Liver (tissue), 8 donors: ENCODE measurements at regions not wholly inside any gene's neighbourhood (a gene's known extent, or its start where the extent isn't known, plus 50 kb on each side); places are given as distances from the start of the nearest gene placed in this dataset.

Source experiments
- DNase-seq: peaks from one replicate; pipeline ENCODE4 v3.0.0-alpha.2; 2017; ENCODE audit warnings: low spot score
- H3K27ac ChIP-seq, 2 donors: one replicate each; pipeline ENCODE4 v1.7.0; 2013; ENCODE audit warnings: inconsistent platforms in 2 of 2, low read length in 2 of 2, control low read depth in 1 of 2, low read depth in 1 of 2, mild to moderate bottlenecking in 1 of 2
- H3K27me3 ChIP-seq, 4 donors: one replicate each; pipeline versions ENCODE4 v1.6.1 to v1.7.0; 2013; ENCODE audit warnings: low read length in 3 of 4, inconsistent platforms in 1 of 4, mild to moderate bottlenecking in 1 of 4, moderate library complexity in 1 of 4; ENCODE audit not compliant: control insufficient read depth in 4 of 4, insufficient read depth in 4 of 4
- H3K36me3 ChIP-seq, 4 donors: one replicate each; pipeline versions ENCODE4 v1.6.1 to v1.7.0; 2013; ENCODE audit warnings: low read length in 3 of 4, mild to moderate bottlenecking in 3 of 4, low read depth in 1 of 4, moderate library complexity in 1 of 4; ENCODE audit not compliant: control insufficient read depth in 4 of 4, insufficient read depth in 3 of 4
- H3K4me1 ChIP-seq, 4 donors: one replicate each; pipeline versions ENCODE4 v1.6.1 to v1.7.0; 2013; ENCODE audit warnings: low read length in 3 of 4, mild to moderate bottlenecking in 3 of 4, moderate library complexity in 1 of 4; ENCODE audit not compliant: control insufficient read depth in 4 of 4, insufficient read depth in 4 of 4
- H3K4me3 ChIP-seq, 3 donors: one replicate each; pipeline versions ENCODE4 v1.6.1 to v1.7.0; 2013; ENCODE audit warnings: low read length in 3 of 3, control low read depth in 1 of 3, low read depth in 1 of 3, mild to moderate bottlenecking in 1 of 3
- H3K9ac ChIP-seq, 2 donors: one replicate each; pipeline ENCODE4 v1.7.0; 2013; ENCODE audit warnings: low read length in 2 of 2, mild to moderate bottlenecking in 2 of 2, moderate library complexity in 2 of 2, control low read depth in 1 of 2, low read depth in 1 of 2
- H3K9me3 ChIP-seq, 4 donors: one replicate each; pipeline versions ENCODE4 v1.6.1 to v1.7.0; 2013; ENCODE audit warnings: low read length in 3 of 4; ENCODE audit not compliant: control insufficient read depth in 4 of 4
- ATF3 ChIP-seq: IDR thresholded peaks from 2 replicates; pipeline ENCODE4 v1.6.1; 2016; ENCODE audit warnings: antibody characterized with exemption
- CTCF ChIP-seq: fragments of 150-350 bp; IDR thresholded peaks from 2 replicates; pipeline ENCODE4 v1.5.1; 2017; ENCODE audit warnings: improper control_type of control experiment, low read depth, low read length; ENCODE audit not compliant: missing input control
- FOXA1 ChIP-seq: IDR thresholded peaks from 2 replicates; pipeline ENCODE4 v1.6.1; 2016; ENCODE audit warnings: antibody characterized with exemption
- FOXA2 ChIP-seq: IDR thresholded peaks from 2 replicates; pipeline ENCODE4 v1.6.1; 2016; ENCODE audit warnings: antibody characterized with exemption
- GABPA ChIP-seq, 2 donors: IDR thresholded peaks in 1 of 2; conservative IDR thresholded peaks in 1 of 2; 2 replicates each; pipeline ENCODE4 v1.6.1; 2016; ENCODE audit warnings: antibody characterized with exemption in 2 of 2, mild to moderate bottlenecking in 1 of 2, moderate library complexity in 1 of 2
- HNF4A ChIP-seq, 2 donors: conservative IDR thresholded peaks; 2 replicates each; pipeline ENCODE4 v1.6.1; 2016; ENCODE audit warnings: antibody characterized with exemption in 2 of 2, mild to moderate bottlenecking in 2 of 2
- HNF4G ChIP-seq: IDR thresholded peaks from 2 replicates; pipeline ENCODE4 v1.6.1; 2016; ENCODE audit warnings: antibody characterized with exemption
- JUND ChIP-seq, 2 donors: IDR thresholded peaks; 2 replicates each; pipeline ENCODE4 v1.6.1; 2016; ENCODE audit warnings: antibody characterized with exemption in 2 of 2
- NR2F2 ChIP-seq: IDR thresholded peaks from 2 replicates; pipeline ENCODE4 v1.6.1; 2016; ENCODE audit warnings: antibody characterized with exemption
- RAD21 ChIP-seq, 2 donors: IDR thresholded peaks; 2 replicates each; pipeline ENCODE4 v1.6.1; 2016; ENCODE audit warnings: antibody characterized with exemption in 2 of 2, mild to moderate bottlenecking in 2 of 2
- REST ChIP-seq: IDR thresholded peaks from 2 replicates; pipeline ENCODE4 v1.6.1; 2016; ENCODE audit warnings: antibody characterized with exemption, mild to moderate bottlenecking
- RXRA ChIP-seq, 2 donors: IDR thresholded peaks; 2 replicates each; pipeline ENCODE4 v1.6.1; 2017 to 2018; ENCODE audit warnings: antibody characterized with exemption in 2 of 2, mild to moderate bottlenecking in 1 of 2
- SP1 ChIP-seq: IDR thresholded peaks from 2 replicates; pipeline ENCODE4 v1.6.1; 2018; ENCODE audit warnings: antibody characterized with exemption, mild to moderate bottlenecking
- ZBTB33 ChIP-seq: IDR thresholded peaks from 2 replicates; pipeline ENCODE4 v1.6.1; 2016; ENCODE audit warnings: antibody characterized with exemption
- WGBS: extraction: QIAGEN DNeasy Blood & Tissue Kit; methylation state at CpG from one replicate; pipeline ENCODE4 v1.1.7; 2013; 5-methylcytosine and 5-hydroxymethylcytosine counted together
- donor health status: healthy.
- donor health status: healthy.
- donor health status: healthy.
- donor health status: healthy.
- donor health status: healthy.

- no peaks in the 10 kb centered on the region for H3K4me1 ChIP-seq
- 61% methylated on average over 5 of the region's 5 CpGs for WGBS
- H3K9me3 ChIP-seq, result no peaks in the 10 kb centered on the region
- no peak overlapping the region for H3K27ac ChIP-seq
- no peaks in the 10 kb centered on the region for H3K36me3 ChIP-seq
- H3K4me3 ChIP-seq, result no peak overlapping the region
- no peak overlapping the region for H3K9ac ChIP-seq
- TF ChIP-seq FOXA1, result no peak
- TF ChIP-seq GABPA (IDR thresholded peaks at IDR 0.05 in 1 of 2, conservative IDR thresholded peaks at IDR 0.05 in 1 of 2), result no peak
- TF ChIP-seq HNF4A (conservative IDR thresholded peaks at IDR 0.05), result no peak
- TF ChIP-seq NR2F2, result no peak
- TF ChIP-seq RXRA (IDR thresholded peaks at IDR 0.05), result no peak
- TF ChIP-seq RAD21 (IDR thresholded peaks at IDR 0.05), result no peak
- TF ChIP-seq HNF4G, result no peak
- TF ChIP-seq ATF3, result no peak
- TF ChIP-seq REST, result no peak
- no peak for TF ChIP-seq CTCF
- TF ChIP-seq FOXA2, result no peak
- no peak for TF ChIP-seq JUND (IDR thresholded peaks at IDR 0.05)
- no peak for TF ChIP-seq ZBTB33
- no peaks in the 10 kb centered on the region for H3K27me3 ChIP-seq
- no peak for DNase-seq
These were observed 636.8 kb downstream of the MECOM start for GRCh38 chr3:169026543-169027182.

GRCh38 chr3:169022457-169022856, 641.1 kb downstream of the MECOM start:
- Histone ChIP-seq H3K9me3 (no peaks in the 10 kb centered on the region), H3K36me3 (no peaks in the 10 kb centered on the region), H3K27me3 (no peaks in the 10 kb centered on the region), H3K9ac (no peak overlapping the region), H3K4me3 (no peak overlapping the region), H3K4me1 (no peaks in the 10 kb centered on the region), H3K27ac (no peak overlapping the region)
- DNase-seq, result no peak
- 83% methylated on average over 1 of the region's 1 CpG for WGBS
- TF ChIP-seq HNF4G (no peak), FOXA2 (no peak), HNF4A (conservative IDR thresholded peaks at IDR 0.05) (no peak), ATF3 (no peak), CTCF (no peak), JUND (IDR thresholded peaks at IDR 0.05) (no peak), REST (no peak), SP1 (no peak), ZBTB33 (no peak)
